Stimulated activated CD4-positive, alpha-beta T cell treated with anti-CD3 and anti-CD28 coated beads, Interleukin-1b, Interleukin-23, amount 100 ng/mL, for 4 hours (primary cell): ENCODE measurements at regions not wholly inside any gene's neighbourhood (a gene's known extent, or its start where the extent isn't known, plus 50 kb on each side); places are given as distances from the start of the nearest gene placed in this dataset.
A peak's percentile ranks its signal among the peaks of the same experiment; 100 is the strongest.
"Not testable (repeated sequence)": the region's sequence is repeated elsewhere in the genome, so short reads cannot be mapped to it uniquely, and the experiment has no call there.

Source experiments
- DNase-seq, 2 donors: peaks; one replicate each; pipeline ENCODE4 v3.0.0-alpha.2; 2020; ENCODE audit warnings: low read depth in 2 of 2

DNA sequence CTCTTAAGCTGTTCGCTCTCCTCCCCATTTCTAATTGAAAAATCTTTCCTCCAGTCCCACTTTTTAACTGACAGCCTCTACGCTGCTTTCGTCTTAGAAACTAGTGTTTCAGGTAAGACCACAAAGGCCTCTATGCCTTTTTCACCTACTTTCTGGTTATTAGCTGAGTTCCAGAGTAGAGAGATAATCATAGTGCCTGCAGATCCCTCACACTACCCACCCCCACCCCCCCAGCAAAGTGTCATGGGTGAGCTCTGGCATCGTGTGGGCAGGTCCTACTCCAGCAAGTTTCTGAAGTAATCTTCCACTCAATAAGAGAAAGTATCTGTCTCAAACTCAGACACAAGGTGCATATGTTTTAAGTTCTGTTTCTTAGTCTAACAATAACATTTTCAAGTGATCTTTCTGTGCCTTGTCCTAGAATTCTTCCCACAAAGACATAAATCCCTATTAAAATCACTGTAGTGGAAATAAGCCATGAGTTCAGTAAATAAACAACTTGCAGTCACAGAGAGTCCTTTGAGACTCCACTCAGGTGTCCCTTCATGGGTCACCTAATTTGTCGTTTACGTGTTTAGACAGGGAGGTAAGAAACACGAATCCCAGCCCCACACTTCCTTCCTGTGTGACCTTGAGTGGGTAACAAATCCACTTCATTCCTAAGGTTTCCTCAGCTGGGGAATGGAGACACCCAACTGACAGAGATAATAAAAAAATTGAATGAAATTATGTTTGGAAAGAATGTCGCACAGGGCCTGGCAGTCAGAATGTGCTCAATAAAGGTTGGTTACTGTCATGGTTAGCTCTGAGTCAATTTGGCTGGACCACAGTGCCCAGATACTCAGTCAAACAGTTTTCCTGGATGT, 228.9 kb upstream of the CAND1 start:
- no peak for DNase-seq

GRCh38 chr12:67040861-67041137, 228.4 kb upstream of the CAND1 start:
- no peak for DNase-seq

- no peak for DNase-seq
Observed at GRCh38 chr12:67042697-67043131, 226.4 kb upstream of the CAND1 start.

DNA sequence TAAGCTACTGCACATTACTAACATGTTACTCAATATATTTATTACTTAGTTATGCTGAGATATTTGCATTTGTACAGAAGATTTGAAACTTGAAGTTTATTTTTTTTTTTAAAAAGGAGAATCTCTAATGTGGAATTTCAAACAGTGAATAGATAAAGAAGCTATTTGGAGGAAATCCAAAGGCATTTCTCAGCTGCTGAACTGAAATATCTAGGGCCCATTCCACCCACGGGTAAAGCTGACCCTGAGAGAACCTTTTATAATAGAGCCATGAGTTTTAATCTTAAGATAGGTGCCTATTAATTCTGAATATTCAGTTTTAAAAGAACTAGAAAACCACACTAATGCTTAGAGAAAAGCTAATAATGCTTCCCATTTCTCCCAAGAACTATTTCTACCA, 225.4 kb upstream of the CAND1 start:
- no peak for DNase-seq

DNA sequence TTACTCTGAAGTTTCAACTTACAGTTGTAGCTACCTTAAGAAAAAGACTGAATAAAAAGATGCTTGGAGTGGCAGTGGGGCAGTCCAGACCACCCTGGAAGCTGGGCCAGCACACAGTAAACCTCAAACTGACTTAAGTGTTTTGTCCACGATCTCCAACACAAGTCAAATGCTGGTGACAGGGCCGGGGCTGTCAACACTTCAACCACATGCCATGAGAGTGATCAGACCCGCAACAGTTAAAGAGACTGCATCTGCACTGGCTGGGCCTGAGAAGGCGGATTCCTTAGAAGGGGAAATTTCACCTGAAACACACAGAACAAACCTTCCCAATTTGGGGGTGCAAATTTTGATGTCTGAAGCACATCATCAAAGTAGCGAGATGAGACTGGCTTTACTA, 223.5 kb upstream of the CAND1 start:
- no peak for DNase-seq

DNA sequence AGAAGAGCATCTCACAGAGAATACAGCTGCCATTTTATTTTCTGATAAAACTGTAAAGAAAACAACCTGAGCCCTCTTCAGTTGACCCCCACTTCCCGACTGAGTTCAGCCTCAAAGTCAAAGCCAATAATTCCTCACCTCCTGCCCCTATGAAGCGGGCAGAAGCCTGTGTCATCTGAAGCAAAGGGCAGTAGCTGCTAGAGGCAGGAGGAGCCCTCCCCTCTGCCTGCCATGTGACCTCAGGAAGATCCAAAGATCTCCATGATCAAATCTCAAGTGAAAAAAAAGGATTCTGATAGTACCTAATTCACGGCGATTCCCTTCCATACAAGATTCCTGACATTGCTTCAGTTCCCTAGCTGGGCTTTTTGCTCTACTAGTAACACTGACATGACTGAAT, 223.1 kb upstream of the CAND1 start:
- DNase-seq = no peak

GRCh38 chr12:67047634-67048033, 221.5 kb upstream of the CAND1 start:
- DNase-seq = no peak

DNA sequence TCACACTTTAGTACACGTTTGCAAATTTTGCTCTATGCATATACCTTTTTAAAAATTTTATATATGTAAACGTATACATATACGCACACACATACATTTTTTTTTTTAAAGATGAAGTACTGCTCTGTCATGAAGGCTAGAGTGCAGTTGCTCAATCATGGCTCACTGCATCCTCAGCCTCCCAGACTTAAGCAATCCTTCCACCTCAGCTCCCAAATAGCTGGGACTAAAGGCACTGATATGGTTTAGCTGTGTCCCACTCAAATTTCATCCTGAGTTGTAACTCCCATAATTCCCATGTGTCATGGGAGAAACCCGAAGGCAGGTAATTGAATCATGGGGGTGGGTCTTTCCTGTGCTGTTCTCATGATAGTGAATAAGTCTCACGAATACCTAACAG, 220.8 kb upstream of the CAND1 start:
- DNase-seq = no peak

DNA sequence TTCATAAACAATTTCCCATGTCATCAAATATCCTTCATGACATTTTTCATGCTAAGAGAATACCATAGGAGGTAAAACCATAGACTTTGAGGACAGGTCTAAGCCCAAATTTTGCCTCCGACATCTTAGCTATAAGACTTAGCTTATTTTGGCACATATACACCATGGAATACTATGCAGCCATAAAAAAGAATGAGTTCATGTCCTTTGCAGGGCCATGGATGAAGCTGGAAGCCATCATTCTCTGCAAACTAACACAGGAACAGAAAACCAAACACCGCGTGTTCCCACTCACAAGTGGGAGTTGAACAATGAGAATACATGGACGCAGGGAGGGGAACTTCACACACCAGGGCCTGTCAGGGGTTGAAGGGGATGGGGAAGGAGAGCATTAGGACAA, 220.0 kb upstream of the CAND1 start:
- DNase-seq = not testable (repeated sequence)

DNA sequence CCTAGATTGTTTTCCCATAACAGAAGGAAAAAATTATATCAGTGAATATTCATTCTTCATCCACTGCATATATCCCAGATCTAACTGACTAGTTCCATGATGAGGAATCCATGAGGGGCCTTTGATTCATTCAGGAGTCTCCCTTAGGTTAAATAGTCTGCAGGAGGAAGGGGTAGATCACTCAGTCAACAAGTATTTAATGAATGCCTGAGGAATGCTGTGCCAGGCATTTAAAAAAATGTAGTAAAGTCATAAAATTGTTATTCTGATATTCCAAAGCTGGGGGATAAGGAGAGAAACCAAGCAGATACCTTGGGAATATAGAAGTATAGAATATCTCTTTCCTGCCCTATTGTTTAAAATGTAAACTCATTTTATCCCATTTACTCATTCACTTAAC, 216.2 kb upstream of the CAND1 start:
- no peak for DNase-seq

GRCh38 chr12:67056329-67056728, 212.8 kb upstream of the CAND1 start:
- DNase-seq = no peak

DNA sequence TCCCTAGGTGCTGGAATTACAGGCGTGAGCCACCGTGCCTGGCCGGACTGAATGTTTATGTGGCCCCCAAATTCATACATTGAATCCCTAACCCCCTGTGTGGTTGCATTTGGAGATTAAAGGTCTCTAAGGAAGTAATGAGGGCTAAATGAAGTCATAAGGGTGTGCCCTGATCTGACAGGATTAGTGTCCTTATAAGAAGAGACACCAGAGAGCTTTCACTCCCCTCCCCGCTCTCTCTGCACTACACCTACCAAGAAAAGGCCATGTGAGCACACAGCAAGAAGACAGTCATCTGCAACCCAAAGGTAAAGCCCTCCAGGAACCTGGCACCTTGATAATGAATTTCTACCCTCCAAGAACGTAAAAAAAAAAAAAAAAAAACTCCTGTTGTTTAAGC, 212.1 kb upstream of the CAND1 start:
- no peak for DNase-seq

DNA sequence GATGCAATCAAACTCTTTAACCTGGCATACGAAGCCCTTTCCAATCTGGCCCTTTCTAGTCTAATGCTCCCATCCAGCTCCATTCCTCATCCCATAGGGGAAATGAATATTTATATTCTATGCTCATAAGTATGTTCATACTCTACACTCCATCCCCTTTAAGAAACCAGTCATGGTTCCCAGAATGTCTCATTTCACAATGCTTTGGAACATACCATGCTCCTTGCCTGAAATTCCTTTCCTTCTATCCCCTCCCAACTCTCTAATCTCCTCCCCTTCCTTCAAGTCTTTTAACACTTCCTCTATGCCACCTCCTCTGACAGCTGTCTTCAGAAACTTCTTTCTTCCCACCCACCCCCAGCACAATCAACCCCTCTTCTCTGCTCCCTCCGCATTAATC, 207.0 kb upstream of the CAND1 start:
- DNase-seq = no peak

- DNase-seq = no peak
Observed at GRCh38 chr12:67067453-67068203, 201.5 kb upstream of the CAND1 start.

DNA sequence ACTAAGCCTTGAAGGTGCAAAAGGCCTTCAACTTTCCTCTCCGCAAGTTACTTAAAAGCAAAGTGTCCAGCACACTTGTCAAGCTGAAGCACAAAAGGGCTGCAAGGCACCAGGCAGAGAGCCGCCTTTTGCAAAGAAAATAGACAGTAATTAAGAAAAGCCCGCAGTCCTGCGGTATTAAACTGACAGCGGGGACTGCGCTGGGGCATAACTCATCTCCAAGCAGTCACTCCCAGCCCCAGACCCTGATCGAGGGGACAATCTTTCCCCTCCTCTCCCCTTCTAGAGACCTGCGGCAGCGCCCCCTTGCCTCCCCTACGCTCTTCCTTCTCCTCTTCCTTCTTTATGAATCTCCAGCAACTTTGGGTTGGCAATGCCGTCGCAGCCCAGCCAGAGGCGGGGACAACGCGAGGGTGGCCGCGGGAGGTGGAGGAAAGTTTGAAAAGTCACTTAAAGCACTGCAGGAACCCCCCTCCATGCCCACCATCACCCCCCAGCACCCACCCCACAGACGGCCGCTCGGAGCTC, 200.9 kb upstream of the CAND1 start:
- peak; percentile 3 to 12 for DNase-seq

DNA sequence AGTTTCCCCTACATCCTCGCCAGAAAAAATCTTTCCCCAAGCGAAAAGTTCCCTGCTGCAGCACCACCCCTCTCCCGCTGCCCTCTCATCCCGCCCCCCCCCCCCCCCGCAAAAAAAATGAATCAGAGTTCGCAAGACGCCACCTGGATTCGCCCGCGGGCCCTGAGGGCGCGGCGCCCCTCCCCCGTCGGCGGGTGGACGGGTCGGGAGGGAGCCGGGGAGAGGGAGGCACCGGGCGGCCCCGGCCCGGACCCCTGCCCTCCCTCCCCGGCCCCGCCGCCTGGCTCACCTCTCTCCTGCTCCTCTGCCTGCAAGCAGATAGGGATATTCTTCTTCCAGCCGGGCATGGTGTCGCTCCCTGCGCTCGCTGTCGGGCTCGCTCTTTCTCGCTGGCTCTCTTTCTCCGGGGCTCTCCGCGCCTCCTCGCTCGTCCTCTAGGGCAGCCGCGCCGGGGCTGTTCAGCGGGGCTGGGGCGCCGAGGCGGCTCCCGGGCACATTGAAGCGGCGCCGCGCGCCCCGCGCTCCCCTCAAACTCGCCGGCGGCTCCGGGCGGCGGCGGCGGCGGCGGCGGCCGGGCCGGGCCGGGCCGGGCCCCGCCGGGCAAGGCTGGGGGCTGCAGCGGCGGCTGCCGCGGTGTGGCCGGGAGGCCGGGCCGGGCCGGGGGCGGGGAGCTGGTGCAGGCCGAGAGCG, 200.3 kb upstream of the CAND1 start:
- DNase-seq = peak; percentile 15 to 45

DNA sequence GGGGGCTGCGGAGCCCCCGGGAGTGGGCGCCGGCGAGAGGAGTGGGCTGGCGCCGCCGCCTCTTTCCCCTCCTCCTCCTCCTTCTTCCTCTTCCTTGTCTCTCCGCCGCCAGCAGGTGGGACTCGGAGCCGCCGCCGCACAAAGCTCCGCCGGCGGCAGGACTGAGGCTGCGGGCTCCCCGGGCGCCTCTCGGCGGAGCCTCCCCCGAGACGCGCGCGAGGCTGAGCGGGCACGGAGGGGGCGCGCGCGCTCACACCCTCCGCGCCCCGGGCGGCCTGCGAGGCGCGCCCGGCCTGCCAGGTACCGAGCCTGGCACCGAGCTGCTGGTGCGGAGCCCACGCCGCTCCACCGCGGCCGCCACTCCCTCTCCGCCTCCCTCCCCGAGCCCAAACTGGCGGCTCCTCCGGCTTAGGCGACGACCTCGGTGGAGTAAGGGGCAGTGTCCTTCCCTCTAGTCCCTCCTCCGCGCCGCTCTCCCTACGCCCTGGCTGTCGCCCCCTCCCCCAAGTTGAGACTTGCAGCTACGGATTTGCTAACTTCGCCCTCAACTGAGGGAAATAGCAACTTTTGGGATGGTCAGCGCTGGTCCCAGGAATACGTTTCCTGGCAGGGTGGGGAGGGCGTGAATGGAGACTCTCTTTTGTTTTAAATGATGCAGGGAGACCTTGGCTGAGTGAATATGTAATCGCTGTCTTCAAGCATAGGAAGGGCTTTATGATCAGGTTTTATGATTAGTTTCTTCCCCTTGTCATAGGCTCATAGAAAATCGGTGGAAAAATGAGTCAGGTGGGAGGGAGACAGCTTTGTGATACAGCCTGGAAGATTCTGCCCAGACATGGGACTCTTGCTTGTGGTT, 199.5 kb upstream of the CAND1 start:
- DNase-seq = peak; percentile 11 to 34

- DNase-seq = peak in 1 of 2 donors; percentile 2
Observed at GRCh38 chr12:67070307-67070600, 198.9 kb upstream of the CAND1 start.

- DNase-seq = no peak
Observed at GRCh38 chr12:67070604-67071003, 198.6 kb upstream of the CAND1 start.

GRCh38 chr12:67072281-67072680, 196.9 kb upstream of the CAND1 start:
- DNase-seq = not testable (repeated sequence)

DNA sequence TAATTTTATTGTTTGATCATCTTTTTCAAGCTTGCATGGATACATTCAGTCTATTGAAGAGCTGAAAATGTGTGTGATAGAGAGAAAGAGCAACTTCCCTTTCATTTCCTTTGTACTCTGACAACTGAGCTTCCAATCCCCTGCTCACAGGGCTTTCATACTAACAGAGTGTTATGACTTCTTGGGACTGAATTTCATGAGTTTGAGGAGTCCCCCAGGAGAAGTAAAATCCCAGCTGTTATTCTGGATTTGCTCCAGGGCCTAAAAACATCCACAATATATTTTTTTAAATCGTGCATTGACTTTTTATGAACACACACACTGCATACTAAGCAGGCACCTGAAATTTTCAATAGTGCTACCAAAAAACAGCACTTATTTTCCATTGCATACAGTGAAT, 195.8 kb upstream of the CAND1 start:
- no peak for DNase-seq

DNA sequence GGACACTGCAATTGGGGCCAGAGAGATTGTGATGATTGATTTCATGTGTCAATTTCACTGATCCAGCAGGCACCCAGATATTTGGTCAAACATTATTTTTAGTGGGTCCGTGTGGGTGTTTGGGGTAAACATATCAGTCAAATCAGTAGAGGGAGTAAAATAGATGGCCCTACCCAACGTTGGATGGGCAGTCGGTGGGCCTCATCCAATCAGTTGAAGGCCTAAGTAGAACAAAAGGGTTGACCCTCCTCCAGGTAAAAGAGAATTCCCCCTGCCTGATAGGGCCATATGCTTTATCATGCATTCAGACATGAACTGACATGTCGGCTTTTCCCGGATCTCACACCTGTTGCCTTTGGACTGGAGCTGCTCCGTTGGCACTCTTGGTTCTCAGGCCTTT, 195.1 kb upstream of the CAND1 start:
- DNase-seq = no peak
